HG03565 (cell line): ENCODE measurements at regions not wholly inside any gene's neighbourhood (a gene's known extent, or its start where the extent isn't known, plus 50 kb on each side); places are given as distances from the start of the nearest gene placed in this dataset.

Experiments
- ATAC-seq: cut with Tn5 transposase; IDR thresholded peaks from one replicate; pipeline ENCODE4 v1.9.1; 2021; ENCODE audit warnings: mild to moderate bottlenecking, moderate library complexity; ENCODE audit not compliant: unreplicated experiment

DNA sequence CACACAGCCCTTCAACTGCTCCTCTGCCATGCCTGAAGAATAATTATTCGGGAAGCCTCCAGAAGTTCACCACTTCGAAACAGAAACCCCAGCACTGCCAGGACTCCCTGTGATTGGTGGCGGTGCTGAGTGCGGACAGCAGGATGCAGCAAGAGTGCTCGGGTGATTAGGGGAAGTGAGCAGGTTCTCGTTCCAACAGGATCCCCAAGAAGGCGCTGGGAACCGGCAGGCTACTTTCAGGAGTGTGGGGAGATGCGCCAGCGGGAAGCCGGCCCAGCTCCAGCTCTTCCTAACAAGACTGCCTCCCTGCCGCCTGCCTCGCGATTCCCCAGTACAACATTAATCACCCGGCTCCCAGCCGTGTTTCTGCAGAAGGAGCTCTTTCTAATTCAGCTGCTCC is 630.2 kb downstream of the BRD1 start:
- ATAC-seq: no peak

DNA sequence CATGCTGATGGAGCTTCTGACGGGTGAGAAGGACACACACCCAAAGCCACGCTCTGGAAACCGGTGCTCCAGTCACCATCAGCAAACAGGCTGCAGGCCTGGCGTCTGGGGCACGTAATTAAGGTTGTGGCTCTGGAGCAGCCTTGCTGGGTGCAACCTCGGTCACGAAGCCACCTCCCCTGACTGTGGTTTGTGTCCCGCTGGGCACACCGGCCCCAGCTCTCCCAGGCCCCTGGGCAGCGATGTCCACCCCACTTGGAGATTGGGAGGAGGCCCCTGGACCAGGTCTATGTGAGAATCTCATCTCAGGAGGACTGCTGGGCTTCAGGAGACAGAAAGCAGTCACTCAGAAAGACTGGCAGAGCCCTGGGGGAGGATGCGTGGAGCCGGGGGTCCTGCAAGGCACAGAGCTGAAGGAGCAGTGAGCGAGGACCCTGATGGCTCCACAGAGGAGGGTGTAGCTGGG is 631.6 kb downstream of the BRD1 start:
- no peak for ATAC-seq

DNA sequence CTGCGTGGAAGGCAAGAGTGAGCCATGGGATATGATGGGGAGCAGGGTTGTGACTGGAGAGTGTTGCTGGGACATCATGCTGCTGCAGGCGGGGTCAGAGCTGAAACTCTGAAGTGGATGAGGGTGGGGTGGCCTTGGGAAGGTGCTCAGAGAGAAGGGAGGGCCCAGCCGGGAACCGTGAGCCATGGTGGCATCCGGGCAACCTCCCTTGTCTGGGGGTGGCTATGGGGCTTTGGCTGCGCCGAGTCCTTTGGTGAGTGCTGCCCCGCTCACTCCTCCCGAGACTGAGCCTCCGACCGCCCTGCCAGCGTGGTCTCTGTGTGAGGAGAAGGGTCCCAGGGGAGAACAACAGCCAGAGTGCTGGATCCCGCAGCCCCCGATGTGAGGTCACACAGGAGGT is 632.0 kb downstream of the BRD1 start:
- no peak for ATAC-seq

DNA sequence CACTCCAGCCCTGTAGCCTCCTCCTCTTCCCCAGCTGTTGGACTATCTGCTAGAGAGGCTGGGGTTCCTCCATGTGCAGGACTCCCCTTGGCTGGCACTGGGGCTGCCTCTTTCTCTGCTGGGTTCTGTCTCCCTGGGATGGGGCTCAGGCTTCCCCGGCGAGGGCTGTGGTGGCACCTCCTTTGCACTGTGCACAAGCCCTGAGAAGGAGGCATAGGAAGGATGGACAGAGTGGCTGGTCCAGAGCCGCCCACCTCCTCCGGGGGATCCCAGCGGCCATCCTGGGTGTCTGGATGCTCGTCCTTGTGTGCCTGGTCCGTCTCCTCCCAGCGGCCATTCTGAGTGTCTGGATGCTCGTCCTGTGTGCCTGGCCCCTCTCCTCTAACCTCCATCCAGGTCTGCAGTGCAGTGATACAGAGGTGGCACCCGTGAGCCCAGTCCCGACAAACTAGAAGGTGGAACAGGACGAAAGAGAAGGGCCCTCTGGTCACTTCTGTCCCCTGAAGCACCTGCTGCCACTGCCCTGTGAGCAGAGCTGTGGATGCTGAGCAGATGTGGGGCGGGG is 633.7 kb downstream of the BRD1 start:
- ATAC-seq: no peak

DNA sequence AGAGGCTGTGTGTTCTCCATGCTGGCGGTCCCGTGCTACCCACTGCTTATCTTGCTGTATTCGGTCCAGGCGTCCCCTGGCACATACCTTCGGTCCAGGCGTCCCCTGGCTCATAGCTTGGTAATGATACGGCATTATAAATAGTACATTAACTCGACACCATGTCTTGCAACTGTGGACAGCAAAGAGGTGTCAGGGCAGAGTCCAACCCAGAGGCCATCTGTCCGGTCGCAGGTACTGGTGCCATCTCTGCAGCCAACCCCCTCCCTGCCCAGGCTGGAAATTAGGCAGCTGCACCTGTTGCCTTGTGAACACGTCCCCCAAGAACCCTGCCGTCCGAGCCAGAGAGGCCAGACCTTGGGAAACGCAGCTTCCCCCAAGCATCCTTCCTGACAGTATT is 634.3 kb downstream of the BRD1 start:
- no peak for ATAC-seq

DNA sequence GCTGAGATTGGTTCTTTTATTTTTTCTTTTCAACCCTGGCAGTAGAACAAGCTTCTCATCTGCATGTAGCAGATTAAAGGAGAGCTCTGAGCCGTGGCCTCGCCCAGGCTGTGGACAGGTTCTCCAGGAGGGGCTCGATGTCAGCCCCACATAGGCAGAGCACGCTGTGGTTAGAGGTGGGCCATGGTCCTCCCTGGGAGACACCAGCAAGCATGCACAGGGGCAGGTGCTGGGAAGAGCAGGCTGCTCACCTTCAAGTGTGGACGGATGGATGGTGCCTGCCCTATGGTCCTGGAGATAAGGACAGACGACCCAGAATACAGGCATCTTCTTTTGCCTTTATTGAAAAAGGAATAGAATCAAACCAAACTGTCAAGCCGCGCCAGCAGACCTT is 634.8 kb downstream of the BRD1 start:
- no peak for ATAC-seq

DNA sequence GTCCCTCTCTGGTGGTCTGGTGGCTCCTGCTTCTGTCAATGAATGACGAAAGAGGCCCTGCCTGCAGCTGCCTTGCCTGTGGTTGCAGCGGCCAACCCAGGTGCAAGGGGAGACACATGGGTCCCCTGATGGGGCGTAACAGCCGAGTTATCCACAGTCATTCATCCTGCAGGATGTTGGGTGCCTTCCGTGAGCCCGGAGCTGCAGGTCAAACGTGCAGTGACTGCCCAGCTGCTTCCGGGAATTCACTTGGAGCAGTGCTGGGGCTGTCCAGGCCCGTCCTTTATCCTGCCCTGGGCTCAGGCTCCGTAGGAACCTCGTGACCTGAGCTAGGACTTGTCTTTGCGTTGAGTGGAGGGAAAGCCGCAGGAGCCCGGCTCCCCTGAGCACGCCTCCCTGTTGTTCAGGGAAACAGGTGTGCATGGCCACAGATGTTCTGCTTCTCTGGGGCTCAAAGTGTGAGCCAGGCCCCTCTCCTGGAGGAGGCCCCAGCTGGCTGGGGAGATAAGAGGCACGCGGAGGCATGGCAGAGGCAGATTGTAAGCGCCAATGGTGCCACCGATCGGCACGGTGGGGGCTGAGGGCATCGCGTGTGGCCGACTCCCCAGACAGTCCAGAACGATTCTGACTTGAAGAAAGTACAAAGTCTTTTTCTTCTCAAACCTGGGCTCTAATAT is 635.4 kb downstream of the BRD1 start:
- ATAC-seq: no peak

DNA sequence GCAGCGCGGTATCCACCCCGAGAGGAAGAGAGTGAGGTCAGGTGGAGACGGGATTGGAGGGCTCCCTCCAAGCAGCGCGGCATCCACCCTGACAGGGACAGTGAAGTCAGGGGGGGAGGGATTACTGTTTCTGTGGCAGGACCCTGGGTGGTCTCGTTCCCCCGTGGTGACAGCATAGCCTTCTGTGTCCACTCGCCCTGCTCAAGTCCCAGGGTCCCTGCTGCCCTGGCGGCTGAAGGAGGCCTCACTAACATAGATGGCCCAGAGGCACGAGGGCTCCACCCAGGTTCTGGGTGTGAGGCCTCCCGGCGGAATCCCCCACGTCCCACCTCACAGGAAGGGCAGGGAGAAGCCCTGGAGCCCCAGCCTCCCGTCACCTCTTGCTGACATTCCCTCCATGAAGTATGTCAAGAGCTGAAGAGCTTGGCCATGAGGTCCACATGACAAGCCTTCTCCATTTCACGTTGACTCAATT is 636.1 kb downstream of the BRD1 start:
- ATAC-seq: no peak

DNA sequence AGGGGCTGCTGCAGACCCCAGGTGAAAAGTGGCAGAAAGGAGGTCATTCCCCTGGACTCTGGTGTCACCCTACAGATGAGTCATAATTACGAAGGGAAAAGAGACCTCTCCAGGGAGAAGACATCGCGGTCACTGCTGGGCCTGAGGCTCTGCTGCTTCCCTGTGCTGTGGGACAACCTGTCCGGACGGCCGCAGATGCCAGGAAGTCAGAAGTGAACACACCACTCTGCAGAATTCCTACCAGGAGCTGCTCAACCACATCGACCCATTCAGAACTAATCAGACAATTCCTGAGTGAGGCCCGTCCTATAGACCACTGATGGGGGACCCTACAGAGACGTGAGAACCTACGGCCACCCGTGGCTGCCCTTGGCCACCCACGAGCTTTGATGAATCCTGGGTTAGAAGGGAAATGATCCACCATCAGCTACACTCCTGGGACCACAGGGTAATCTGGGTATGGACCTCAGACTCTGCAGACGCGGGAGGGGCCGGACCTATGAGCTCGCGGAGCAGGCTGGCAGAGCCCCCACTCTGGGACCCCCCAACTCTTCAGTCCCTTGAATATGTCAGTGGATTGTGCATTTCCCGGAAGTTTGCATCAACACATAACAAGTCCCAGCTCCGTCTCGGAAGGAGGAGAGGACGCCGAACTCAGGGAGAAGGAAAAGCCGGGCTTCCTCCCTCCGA is 636.7 kb downstream of the BRD1 start:
- ATAC-seq: no peak

DNA sequence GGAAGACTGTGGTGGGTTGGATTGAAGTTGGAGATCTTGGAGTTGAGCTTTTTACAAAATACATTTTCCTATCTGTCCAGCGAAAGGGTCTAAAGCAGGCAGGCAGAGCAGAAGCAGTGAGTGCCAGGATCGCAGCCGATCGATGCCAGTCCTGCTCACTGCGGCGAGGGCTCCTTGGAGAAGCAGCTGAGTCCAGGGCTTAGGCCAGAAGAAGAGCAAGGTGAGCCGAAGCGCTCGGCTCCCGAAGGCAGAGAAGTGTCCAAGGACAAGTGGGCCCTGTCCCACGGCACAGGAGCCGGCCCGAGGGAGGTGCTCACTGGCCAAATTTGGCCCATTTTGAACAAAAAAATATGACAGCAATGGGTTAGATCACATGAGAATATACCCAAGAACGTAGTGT is 637.8 kb downstream of the BRD1 start:
- ATAC-seq: no peak

DNA sequence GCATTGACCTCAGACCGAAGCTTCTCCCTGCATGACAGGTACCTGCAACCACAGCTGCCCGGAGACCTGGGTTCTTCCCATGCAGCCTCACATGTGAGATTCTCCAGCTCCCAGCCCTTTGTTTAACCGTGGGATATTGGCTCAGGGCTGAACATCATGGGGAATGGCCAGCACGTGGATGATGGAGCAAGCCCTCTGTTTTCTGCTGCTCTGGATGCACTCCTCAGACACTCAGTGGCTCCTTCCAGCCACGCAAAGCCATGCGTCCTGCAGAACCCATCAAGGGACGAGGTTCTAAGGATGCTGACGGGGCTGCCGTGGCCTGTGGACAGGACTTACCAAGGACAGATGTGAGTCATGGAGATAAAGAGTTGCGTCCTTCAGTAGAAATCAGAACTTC is 639.1 kb downstream of the BRD1 start:
- no peak for ATAC-seq

DNA sequence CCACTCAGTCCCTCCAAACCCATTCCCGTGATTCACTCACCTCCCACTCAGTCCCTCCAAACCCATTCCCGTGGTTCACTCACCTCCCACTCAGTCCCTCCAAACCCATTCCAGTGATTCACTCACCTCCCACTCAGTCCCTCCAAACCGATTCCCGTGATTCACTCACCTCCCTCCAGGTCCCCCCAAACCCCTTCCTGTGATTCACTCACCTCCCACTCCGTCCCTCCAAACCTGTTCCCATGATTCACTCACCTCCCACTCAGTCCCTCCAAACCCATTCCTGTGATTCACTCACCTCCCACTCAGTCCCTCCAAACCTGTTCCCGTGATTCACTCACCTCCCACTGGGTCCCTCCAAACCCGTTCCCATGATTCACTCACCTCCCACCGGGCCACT is 639.6 kb downstream of the BRD1 start:
- no peak for ATAC-seq

DNA sequence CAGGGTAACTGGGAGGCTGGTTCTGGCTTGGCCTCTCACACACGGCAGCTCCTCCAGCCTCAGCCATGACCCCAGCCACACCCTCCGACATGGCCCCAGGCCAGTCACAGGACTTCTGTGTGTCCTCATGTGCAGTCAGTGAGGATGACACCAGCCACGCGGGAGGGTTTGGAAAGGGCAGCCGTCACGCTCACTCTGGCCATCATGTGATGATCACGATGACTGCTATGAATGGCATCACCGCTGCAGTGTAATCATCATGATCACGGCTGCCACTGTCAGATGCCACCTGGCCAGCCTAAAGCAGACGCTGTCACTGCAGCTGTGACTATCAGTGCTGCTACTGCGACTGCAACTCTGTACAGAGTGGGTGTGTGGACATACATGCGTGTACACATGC is 640.9 kb downstream of the BRD1 start:
- ATAC-seq: no peak

DNA sequence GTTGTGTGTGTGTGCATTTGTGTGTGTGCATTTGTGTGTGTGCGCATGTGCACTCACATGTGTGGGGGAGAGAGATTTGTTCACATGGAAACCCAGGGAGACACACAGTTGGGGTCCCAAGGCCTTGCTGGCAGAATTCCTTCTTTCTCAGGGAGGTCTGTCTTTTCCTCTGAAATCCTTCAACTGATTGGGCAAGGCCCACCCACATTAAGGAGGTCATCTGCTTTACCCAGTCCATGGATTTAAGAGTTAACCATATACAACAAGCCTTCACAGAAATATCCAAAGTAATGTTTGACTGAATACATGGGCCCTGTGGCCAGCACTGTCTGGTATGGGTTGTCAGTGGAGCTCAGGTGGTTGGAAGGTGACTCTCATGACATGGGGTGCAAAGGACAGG is 641.4 kb downstream of the BRD1 start:
- ATAC-seq: no peak

DNA sequence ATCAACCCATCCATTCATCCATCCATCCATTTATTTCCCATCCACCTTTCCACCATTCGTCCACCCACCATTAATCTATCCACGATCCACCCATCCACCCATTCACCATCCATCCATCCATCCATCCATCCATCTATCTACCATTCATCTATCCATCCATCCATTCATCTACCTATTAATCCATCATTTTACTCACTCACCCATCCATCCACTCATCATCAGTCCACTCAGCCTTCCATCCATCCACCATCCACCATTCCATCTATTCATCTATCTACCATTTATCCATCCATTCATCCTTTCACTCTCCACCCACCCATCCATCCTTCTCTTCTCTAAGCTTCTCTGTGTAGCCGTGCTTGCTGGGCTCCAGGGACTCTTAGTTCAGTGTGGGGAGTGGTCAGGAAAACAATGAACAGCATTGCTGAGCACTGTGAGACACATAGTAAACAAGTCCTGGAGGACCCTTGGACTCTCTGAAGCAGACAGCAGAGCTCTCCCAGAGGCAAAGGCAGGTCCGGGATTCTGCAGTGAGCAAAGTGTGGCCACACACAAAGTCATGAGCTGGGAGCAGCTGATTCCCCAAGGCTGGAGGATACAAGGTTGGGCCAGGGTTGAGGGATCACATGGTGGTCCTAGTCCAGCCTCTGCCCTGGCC is 642.2 kb downstream of the BRD1 start:
- ATAC-seq: no peak

DNA sequence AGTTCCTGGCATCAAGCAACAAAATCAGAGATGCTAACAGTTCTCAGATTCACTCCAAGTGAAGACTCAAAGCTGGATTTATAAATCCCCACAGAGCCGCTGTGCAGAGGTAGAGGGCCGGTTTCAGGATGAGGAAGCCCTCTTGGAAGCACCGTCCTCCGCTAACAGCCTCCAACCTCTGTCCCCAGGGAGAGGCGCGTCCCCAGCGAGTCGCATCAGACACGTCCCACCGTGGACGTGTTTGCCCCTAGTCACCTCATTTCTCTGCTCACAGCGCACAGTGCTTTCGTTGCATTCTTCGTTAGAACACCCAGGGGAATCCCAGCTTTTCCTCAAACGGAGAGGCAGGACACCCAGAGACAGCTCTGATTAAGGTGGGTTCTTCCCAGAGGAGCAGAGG is 642.9 kb downstream of the BRD1 start:
- ATAC-seq: no peak

DNA sequence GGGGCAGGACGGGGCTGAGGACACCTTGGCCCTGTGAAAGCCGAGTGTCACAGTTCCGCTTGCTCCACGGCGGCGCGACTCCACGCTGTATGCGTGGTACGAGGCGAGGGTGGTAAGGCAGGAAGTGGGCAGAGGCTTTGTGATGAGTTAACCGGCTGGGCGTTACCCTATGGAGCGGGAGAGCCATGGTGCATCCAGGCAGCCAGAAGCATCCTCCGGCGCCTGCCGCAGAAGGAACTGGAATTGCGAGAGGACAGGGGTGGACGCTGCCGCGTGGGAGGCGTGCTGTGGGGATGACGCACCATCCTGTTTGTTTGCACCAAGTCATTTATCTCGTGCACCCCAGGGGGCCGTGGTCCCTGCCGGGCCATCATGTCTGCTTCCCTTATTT is 643.9 kb downstream of the BRD1 start:
- no peak for ATAC-seq

DNA sequence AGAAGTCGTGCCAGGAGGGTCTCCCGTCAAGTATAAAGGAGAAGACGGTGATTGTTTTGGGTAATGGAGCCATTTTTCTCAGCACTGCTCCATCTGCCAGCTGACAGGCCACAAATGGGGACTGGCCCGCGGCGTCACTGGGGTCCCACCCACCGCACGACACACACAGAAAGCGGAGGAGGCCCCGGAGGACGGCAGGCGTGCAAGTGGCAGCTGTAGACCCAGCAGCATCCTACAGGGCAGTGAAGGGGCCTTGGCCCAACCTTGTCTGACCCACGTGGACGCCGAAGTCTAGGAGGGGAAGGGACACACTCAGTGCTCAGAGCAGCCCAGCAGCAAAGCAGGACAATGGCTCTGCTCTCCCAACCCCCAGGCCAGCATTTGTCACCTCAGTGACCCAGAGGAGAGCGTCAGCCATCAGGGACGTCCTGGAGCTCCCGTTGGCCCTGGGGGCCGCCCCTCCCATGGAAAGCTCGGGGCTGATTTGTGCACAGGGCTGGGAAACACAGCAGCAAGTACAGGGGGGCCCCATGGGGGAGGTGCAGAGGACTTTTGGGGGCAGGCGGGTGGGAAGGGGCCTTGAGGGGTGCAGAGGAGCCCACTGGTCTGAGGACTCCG is 644.4 kb downstream of the BRD1 start:
- no peak for ATAC-seq

DNA sequence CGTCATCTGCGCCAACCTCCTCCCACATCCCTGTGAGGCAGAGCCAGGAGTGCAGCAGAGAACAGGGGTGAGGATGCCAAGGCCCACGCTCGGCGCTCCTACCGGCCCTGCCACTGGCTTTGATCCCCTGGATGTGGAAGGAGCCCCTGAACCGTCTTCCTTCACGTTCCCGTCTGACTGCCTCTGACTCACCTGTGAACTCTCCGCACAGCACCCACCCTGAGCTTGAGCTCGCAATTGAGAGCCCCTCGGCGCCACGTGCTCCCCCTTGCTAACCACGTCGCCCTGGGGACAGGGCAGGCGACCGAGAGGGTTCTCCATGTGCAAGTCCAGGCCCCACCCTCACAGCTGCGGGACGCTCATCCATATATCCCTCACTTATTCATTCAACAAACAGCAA is 645.3 kb downstream of the BRD1 start:
- ATAC-seq: no peak

DNA sequence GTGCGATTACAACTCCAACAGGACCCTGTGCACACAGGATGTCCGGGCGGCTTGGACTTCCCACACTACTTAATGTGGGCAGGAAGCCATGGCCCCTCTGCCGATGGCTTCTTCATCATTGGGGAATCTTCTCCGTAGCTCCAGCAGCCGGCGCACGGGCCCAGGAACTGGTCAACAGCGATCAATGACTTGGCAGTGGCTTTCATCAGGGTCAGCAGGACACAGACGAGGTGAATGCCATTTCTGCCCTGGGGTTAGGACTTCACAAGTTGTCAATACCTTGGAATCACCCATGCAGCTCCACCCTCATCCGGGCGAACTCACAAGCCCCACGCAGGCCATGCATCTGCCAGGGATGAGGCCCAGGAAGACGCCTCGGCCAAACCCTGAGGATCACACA is 645.7 kb downstream of the BRD1 start:
- no peak for ATAC-seq

DNA sequence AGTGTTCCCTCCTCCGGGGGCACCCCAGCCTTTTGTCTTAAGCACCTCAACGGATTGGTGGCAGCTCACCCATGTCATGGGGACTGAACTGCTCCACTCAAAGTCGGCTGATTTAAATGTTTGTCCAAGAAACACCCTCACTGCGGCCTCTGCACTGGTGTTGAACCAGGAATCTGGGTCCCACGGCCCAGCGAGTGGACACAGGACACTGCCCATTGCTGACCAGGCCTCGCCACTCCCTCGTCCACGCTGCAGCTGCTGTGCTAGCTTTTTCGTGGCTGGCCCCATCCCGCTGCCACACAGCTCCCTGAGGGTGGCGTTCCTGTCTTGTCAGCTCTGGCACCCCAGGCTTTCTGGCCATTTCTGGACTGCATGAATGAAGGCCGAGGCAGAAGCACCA is 646.2 kb downstream of the BRD1 start:
- ATAC-seq: no peak

DNA sequence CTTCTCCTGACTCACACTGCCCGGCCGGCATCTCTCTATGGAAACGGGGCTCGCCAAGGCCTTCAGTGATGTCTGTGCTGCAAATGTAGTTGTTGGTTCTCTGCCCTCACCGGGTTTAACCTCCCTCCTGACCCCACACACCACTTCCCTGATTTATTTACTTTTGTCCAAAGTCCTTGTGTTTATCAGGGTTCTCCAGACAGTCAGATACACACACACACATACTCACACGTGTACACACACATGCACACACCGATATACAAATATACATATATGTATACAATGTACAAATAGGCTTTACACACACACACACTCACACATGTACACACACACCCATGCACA is 647.0 kb downstream of the BRD1 start:
- ATAC-seq: no peak
